Right lobe of liver (tissue), 4 donors: ENCODE measurements at regions not wholly inside any gene's neighbourhood (a gene's known extent, or its start where the extent isn't known, plus 50 kb on each side); places are given as distances from the start of the nearest gene placed in this dataset.

Experiments
- CTCF ChIP-seq, 4 donors: fragments of 200-600 bp in 3 of 4; fragments of 450-650 bp in 1 of 4; IDR thresholded peaks; one replicate each; pipeline versions ENCODE4 v1.5.1 to v1.8.0; 2016 to 2022; ENCODE audit warnings: antibody characterized with exemption in 4 of 4, mild to moderate bottlenecking in 2 of 4
- POLR2A ChIP-seq: fragments of 450-650 bp; IDR thresholded peaks from one replicate; pipeline ENCODE4 v1.6.1; 2017; ENCODE audit warnings: antibody characterized with exemption, mild to moderate bottlenecking
- donor health status: DM: no; HTN: no; CAD: no.
- donor health status: DM: no; HTN: no; CAD: no.
- donor health status: DM: no; HTN: yes; CAD: no.

GRCh38 chr15:35603856-35604255 is 57.9 kb upstream of the DPH6 start:
- TF ChIP-seq CTCF (IDR thresholded peaks at IDR 0.05) (no peak), POLR2A (no peak)
